ENCODE measurements at regions not wholly inside any gene's neighbourhood (a gene's known extent, or its start where the extent isn't known, plus 50 kb on each side); places are given as distances from the start of the nearest gene placed in this dataset.

DNA sequence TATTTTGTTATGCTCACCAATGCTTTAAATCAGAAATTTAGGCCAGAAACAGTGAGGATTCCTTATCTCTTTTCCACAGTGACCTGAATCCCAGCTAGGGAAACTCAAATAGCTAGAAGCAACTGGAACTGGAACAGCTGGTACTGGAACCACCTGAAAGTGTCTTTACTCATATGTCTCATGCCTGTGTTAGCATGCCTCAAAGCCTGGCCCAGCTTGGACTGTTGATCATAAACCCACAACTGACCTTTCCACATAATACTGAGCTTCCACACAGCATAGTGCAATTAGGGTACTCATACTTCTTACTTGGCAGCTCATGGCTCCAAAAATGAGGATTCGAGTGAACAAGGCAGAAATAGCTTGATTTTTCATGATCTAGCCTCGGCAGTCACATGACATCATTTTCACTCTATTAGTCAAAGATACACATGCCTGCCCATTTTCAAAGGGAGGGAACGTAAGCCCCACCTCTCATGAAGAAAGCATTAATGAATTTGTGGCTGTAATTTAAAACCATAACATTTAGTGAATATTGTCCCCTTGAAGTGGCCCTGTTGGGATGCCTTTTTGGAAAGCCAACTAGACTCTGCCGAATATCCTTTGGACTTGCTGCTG lies 80.8 kb upstream of the ACSL1 start:
- no peak overlapping the region for H3K4me3 ChIP-seq
- WGBS, 2 donors: 90% methylated on average over 4 of the region's 4 CpGs
- intact Hi-C loops (cut with DNase I): no loop called here

DNA sequence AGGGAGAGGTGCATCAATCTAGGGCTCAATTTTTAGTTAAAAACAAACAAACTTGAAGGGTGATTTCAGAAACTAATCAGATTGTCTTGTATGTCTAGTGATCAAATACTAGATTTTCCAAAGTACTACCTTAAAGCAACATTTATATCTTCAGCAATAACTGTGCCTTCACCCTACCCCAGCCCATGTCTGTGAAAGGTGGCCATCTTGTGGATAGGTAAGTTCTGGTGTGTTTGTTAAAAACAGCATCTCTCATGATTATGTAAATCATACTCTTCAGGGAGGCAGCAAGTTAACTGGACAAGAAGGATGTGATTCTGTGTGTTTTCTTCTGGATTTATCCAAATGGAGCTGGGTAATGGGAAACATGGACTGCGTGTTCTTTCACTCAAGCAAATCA lies 81.4 kb upstream of the ACSL1 start:
- Histone ChIP-seq H3K27me3 (no peaks in the 10 kb centered on the region), H3K4me3 (no peak overlapping the region), H3K9me3 (peaks cover 0 to 7% (median 0%) of the 10 kb centered on the region in 3 donors), H3K27ac (no peak overlapping the region), H3K36me3 (replicated peaks in 1 of 2; ENCODE audit: insufficient read depth in 1 of 2, low read depth in 2 of 2) (no peaks in the 10 kb centered on the region), H3K4me1 (no peaks in the 10 kb centered on the region)
- TF ChIP-seq, protein P1, sequence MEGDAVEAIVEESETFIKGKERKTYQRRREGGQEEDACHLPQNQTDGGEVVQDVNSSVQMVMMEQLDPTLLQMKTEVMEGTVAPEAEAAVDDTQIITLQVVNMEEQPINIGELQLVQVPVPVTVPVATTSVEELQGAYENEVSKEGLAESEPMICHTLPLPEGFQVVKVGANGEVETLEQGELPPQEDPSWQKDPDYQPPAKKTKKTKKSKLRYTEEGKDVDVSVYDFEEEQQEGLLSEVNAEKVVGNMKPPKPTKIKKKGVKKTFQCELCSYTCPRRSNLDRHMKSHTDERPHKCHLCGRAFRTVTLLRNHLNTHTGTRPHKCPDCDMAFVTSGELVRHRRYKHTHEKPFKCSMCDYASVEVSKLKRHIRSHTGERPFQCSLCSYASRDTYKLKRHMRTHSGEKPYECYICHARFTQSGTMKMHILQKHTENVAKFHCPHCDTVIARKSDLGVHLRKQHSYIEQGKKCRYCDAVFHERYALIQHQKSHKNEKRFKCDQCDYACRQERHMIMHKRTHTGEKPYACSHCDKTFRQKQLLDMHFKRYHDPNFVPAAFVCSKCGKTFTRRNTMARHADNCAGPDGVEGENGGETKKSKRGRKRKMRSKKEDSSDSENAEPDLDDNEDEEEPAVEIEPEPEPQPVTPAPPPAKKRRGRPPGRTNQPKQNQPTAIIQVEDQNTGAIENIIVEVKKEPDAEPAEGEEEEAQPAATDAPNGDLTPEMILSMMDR (IDR thresholded peaks at IDR 0.05): peak in 3 of 7 experiments; percentile 3 to 31 (median 7)
- no peak for TF ChIP-seq POLR2A (IDR thresholded peaks at IDR 0.05)
- intact Hi-C loops (cut with DNase I): no loop called here
- ATAC-seq (peak; percentile 38), DNase-seq (no peak)
- WGBS, 2 donors: 57 to 89% methylated on average over 1 of the region's 1 CpG

More for the DNA sequence above, 80.8 kb upstream of the ACSL1 start:
- Histone ChIP-seq H3K27ac (no peak overlapping the region), H3K9me3 (peaks cover 0 to under 1% (median 0%) of the 10 kb centered on the region in 3 donors), H3K27me3 (no peaks in the 10 kb centered on the region), H3K4me1 (no peaks in the 10 kb centered on the region), H3K36me3 (replicated peaks in 1 of 2; ENCODE audit: insufficient read depth in 1 of 2, low read depth in 2 of 2) (no peaks in the 10 kb centered on the region)
- ATAC-seq (no peak), DNase-seq (no peak)
- TF ChIP-seq POLR2A (IDR thresholded peaks at IDR 0.05): no peak
- TF ChIP-seq, protein P1 (IDR thresholded peaks at IDR 0.05): no peak

DNA sequence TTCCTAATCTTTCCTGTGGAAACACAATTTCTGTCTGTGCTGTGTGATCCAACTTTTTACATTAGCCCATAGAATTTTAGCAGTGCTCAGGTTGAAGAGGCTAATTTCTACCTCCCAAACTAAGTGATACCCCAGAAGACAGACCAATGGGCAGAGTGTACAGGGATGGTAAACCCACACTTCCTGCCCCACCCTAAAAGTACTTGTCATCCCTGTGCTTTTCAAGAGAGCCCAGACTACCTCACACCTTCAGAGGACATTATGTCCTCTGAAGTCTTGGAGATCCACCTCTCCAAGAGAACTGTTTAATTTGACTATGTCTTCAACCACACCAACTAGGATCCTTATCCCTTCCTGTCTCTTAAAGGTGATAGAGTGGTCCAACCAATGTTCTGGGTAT lies 82.0 kb upstream of the ACSL1 start:
- H3K27me3 ChIP-seq: no peaks in the 10 kb centered on the region
- ATAC-seq: no peak
- no peak for DNase-seq
- H3K9me3 ChIP-seq: peaks cover 0 to 13% (median 0%) of the 10 kb centered on the region in 3 donors
- intact Hi-C loops (cut with DNase I): no loop called here
- no peak for TF ChIP-seq POLR2A (IDR thresholded peaks at IDR 0.05)
- TF ChIP-seq, protein P1 (IDR thresholded peaks at IDR 0.05): no peak
- no peak overlapping the region for H3K27ac ChIP-seq
- H3K4me1 ChIP-seq: no peaks in the 10 kb centered on the region
- H3K4me3 ChIP-seq: no peak overlapping the region
- no peaks in the 10 kb centered on the region for H3K36me3 ChIP-seq (replicated peaks in 1 of 2; ENCODE audit: insufficient read depth in 1 of 2, low read depth in 2 of 2)

DNA sequence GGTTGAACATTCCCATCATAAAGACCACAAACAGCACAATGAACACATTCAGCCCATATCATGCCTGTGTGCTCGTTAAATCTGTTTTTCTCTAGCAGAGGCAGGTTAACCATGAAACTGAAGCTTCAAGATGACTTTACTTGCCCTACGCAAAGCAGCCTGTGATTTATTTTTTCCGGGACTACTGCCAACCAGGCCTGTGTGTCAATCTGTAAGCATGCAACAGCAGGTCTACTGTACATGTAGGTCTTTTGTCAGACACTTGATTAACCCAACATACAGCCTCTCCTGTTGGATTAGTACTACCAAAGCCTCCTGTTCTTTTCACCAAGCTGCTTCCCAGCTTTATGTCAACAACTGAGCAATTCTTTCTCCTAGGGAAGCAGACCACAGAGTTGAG lies 85.5 kb upstream of the ACSL1 start:
- no peak for TF ChIP-seq POLR2A (IDR thresholded peaks at IDR 0.05)
- TF ChIP-seq, protein P1 (IDR thresholded peaks at IDR 0.05): no peak
- Histone ChIP-seq H3K4me1 (no peaks in the 10 kb centered on the region), H3K9me3 (peaks cover 0 to 18% (median 0%) of the 10 kb centered on the region in 3 donors), H3K4me3 (no peak overlapping the region), H3K27ac (no peak overlapping the region), H3K36me3 (replicated peaks in 1 of 2; ENCODE audit: insufficient read depth in 1 of 2, low read depth in 2 of 2) (no peaks in the 10 kb centered on the region), H3K27me3 (no peaks in the 10 kb centered on the region)
- intact Hi-C loops (cut with DNase I): no loop called here
- 25 to 42% methylated on average over 3 of the region's 3 CpGs for WGBS, 2 donors
- DNase-seq (peak in 1 of 4 donors; percentile 9), ATAC-seq (no peak)

Data from body of pancreas (tissue), 4 donors.